IMR-90 (cell line): ENCODE measurements at regions not wholly inside any gene's neighbourhood (a gene's known extent, or its start where the extent isn't known, plus 50 kb on each side); places are given as distances from the start of the nearest gene placed in this dataset.

Experiments used
- ATAC-seq: fragments of 200-7000 bp; cut with Tn5 transposase; 2 replicates; pipeline ENCODE4 v1.9.1; 2020; ENCODE audit warnings: low read depth, mild to moderate bottlenecking, moderate library complexity
- BruUV-seq: library from RNA; stranded (reverse); fragments of 400-500 nt; replicated peaks from 2 replicates; lab custom pipeline; 2021; lab: Mats Ljungman, UMichigan
- CTCF ChIA-PET: fragments of 300-600 bp; formaldehyde crosslinking; extraction: SDS; loops from one replicate; lab custom pipeline; 2021; ENCODE audit warnings: antibody characterized with exemption; lab: Yijun Ruan, JAX
- POLR2A ChIA-PET: fragments of 300-600 bp; sonication (Branson Sonifier 250); formaldehyde crosslinking; loops from one replicate; lab custom pipeline; 2022; ENCODE audit warnings: antibody characterized with exemption; ENCODE audit not compliant: unreplicated experiment; lab: Charles Lee
- DNase-seq: peaks from one replicate; pipeline ENCODE4 v3.0.0; 2013
- H2AFZ ChIP-seq: replicated peaks from 2 replicates; pipeline ENCODE3; 2013; ENCODE audit warnings: low read length, mild to moderate bottlenecking; ENCODE audit not compliant: poor library complexity
- H2AK5ac ChIP-seq: 2 replicates; pipeline ENCODE4 v1.6.1; 2013; ENCODE audit warnings: low read depth, low read length, inconsistent platforms
- H2AK9ac ChIP-seq: replicated peaks from 2 replicates; pipeline ENCODE3; 2013; ENCODE audit warnings: mild to moderate bottlenecking, low read depth, low read length, moderate library complexity; ENCODE audit not compliant: poor library complexity
- H2BK120ac ChIP-seq: 2 replicates; pipeline ENCODE4 v1.6.1; 2013; ENCODE audit warnings: low read depth, low read length, inconsistent platforms
- H2BK15ac ChIP-seq: 3 replicates; pipeline ENCODE4 v1.6.1; 2013; ENCODE audit warnings: low read depth, low read length, inconsistent platforms
- H2BK20ac ChIP-seq: 2 replicates; pipeline ENCODE4 v1.6.1; 2013; ENCODE audit warnings: low read depth, mild to moderate bottlenecking, inconsistent platforms, low read length, moderate library complexity
- H2BK5ac ChIP-seq: 2 replicates; pipeline ENCODE4 v1.6.1; 2013; ENCODE audit warnings: mild to moderate bottlenecking, low read depth, low read length, inconsistent platforms; ENCODE audit not compliant: poor library complexity, severe bottlenecking
- H3K14ac ChIP-seq: replicated peaks from 2 replicates; pipeline ENCODE4 v1.6.1; 2013; ENCODE audit warnings: low read depth, low read length, inconsistent platforms
- H3K18ac ChIP-seq: 2 replicates; pipeline ENCODE4 v1.6.1; 2013; ENCODE audit warnings: low read depth, low read length, control low read depth
- H3K23ac ChIP-seq: 2 replicates; pipeline ENCODE4 v1.6.1; 2013; ENCODE audit warnings: low read depth, low read length, inconsistent platforms
- H3K27ac ChIP-seq: 2 replicates; pipeline ENCODE4 v1.5.1; 2013; ENCODE audit warnings: mild to moderate bottlenecking, control low read depth, low read length; ENCODE audit not compliant: insufficient read depth
- H3K27me3 ChIP-seq: 2 replicates; pipeline ENCODE4 v1.6.1; 2013; ENCODE audit warnings: low read length; ENCODE audit not compliant: control insufficient read depth, insufficient read depth
- H3K36me3 ChIP-seq: 2 replicates; pipeline ENCODE4 v1.6.1; 2013; ENCODE audit warnings: low read length, mixed read lengths; ENCODE audit not compliant: control insufficient read depth, insufficient read depth
- H3K4ac ChIP-seq: 2 replicates; pipeline ENCODE4 v1.6.1; 2013; ENCODE audit warnings: low read depth, low read length, inconsistent platforms
- H3K4me1 ChIP-seq: 2 replicates; pipeline ENCODE4 v1.6.1; 2013; ENCODE audit warnings: low read length, mixed read lengths; ENCODE audit not compliant: control insufficient read depth, insufficient read depth
- H3K4me2 ChIP-seq: 2 replicates; pipeline ENCODE4 v1.6.1; 2013; ENCODE audit warnings: low read depth, mild to moderate bottlenecking, control low read depth, low read length, moderate library complexity
- H3K4me3 ChIP-seq: 2 replicates; pipeline ENCODE4 v1.5.1; 2013; ENCODE audit warnings: low read depth, mild to moderate bottlenecking, control low read depth, low read length, moderate library complexity; ENCODE audit not compliant: insufficient read depth
- H3K56ac ChIP-seq: 2 replicates; pipeline ENCODE4 v1.6.1; 2013; ENCODE audit warnings: low read length, inconsistent platforms; ENCODE audit not compliant: insufficient read depth; ENCODE audit errors: extremely low read depth
- H3K79me1 ChIP-seq, 2 experiments: 2 replicates each; pipeline ENCODE4 v1.6.1; 2013; ENCODE audit warnings: low read length in 2 of 2, inconsistent platforms in 1 of 2, low read depth in 1 of 2
- H3K9ac ChIP-seq: 2 replicates; pipeline ENCODE4 v1.6.1; 2013; ENCODE audit warnings: low read depth, low read length, control low read depth
- H3K9me1 ChIP-seq: 2 replicates; pipeline ENCODE4 v1.6.1; 2013; ENCODE audit warnings: low read length, inconsistent platforms; ENCODE audit not compliant: insufficient read depth
- H3K9me3 ChIP-seq: 2 replicates; pipeline ENCODE4 v1.6.1; 2013; ENCODE audit warnings: low read length; ENCODE audit not compliant: control insufficient read depth, insufficient read depth
- H4K20me1 ChIP-seq: 2 replicates; pipeline ENCODE4 v1.6.1; 2013; ENCODE audit warnings: low read length, inconsistent platforms; ENCODE audit not compliant: insufficient read depth
- H4K5ac ChIP-seq: 2 replicates; pipeline ENCODE4 v1.6.1; 2013; ENCODE audit warnings: mild to moderate bottlenecking, low read depth, low read length, control low read depth
- H4K8ac ChIP-seq, 2 experiments: 2 replicates each; pipeline ENCODE4 v1.6.1; 2013; ENCODE audit warnings: low read depth in 2 of 2, low read length in 2 of 2, control low read depth in 1 of 2, inconsistent platforms in 1 of 2
- H4K91ac ChIP-seq: 2 replicates; pipeline ENCODE4 v1.6.1; 2013; ENCODE audit warnings: low read depth, low read length, inconsistent platforms; ENCODE audit not compliant: insufficient read depth
- CHD1 ChIP-seq: IDR thresholded peaks from 2 replicates; pipeline ENCODE4 v1.6.1; 2012; ENCODE audit warnings: low read depth, low read length, improper control_type of control experiment
- MAFK ChIP-seq: IDR thresholded peaks from 2 replicates; pipeline ENCODE4 v1.6.1; 2012; ENCODE audit warnings: low read depth, low read length, improper control_type of control experiment
- NFE2L2 ChIP-seq: fragments of 150-350 bp; IDR thresholded peaks from 2 replicates; pipeline ENCODE4 v1.6.1; 2016; ENCODE audit warnings: low read depth, mild to moderate bottlenecking, low read length
- RFX5 ChIP-seq: IDR thresholded peaks from 2 replicates; pipeline ENCODE4 v1.8.0; 2012; ENCODE audit warnings: low read depth, mild to moderate bottlenecking, low read length, moderate library complexity
- WGBS, 2 experiments: methylation state at CpG; one replicate each; pipeline versions ENCODE4 v1.1.5 to v1.1.7; 2013; ENCODE audit warnings: missing lambda C conversion rate in 2 of 2; ENCODE audit not compliant: insufficient read length in 1 of 2; ENCODE audit errors: extremely low coverage in 2 of 2; 5-methylcytosine and 5-hydroxymethylcytosine counted together
- dilution Hi-C: fragments of 300-500 bp; cut with HindIII; formaldehyde crosslinking; loops from one replicate; pipeline ENCODE4 v1.14.3; 2018; ENCODE audit warnings: low sequenced_read_pairs; ENCODE audit not compliant: unreplicated experiment
- in situ Hi-C: fragments of 300-500 bp; cut with MboI; formaldehyde crosslinking; loops from 3 replicates; pipeline ENCODE4 v1.14.3; 2019; ENCODE audit warnings: low sequenced_read_pairs, inconsistent platforms, mixed read lengths
- intact Hi-C: fragments of 100-400 bp; cut with micrococcal nuclease; formaldehyde crosslinking; loops from 2 replicates; pipeline ENCODE4 v1.10.0; 2022
- TF ChIP-seq, protein P1 (sequence below): fragments of 150-350 bp; IDR thresholded peaks from 2 replicates; pipeline ENCODE4 v1.6.1; 2017; ENCODE audit warnings: mild to moderate bottlenecking, antibody characterized with exemption, low read length, low read depth

DNA sequence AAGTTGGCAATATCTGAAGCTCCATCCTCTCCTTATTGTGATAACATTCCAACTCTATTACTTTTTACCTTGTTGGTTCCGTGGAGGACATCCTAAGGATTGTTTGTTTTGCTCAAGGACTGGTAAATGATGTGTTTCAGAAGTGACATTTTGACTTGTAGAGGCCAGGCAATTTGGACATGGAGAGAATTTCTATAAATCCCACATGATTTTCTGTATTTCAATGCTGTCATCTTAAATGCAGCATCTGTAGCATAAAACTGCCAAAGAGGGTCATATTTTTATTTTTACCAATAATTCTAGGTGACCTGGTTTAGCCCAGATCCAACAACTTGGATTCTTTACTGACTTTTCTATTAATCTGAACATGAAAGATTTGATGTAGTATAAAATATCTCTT, 328.4 kb downstream of the BMP4 start:
- POLR2A ChIA-PET: interaction anchor here (0.5 kb wide), 1 partner anchor 196 kb away, joined by 4 read pairs; no protein-coding TSS in a partner anchor
- Histone ChIP-seq H2BK120ac (no peak overlapping the region), H2BK5ac (no peak overlapping the region), H3K4ac (no peak overlapping the region), H3K79me1 (no peaks in the 10 kb centered on the region), H3K14ac (no peak overlapping the region), H3K9me1 (no peaks in the 10 kb centered on the region), H3K4me1 (no peaks in the 10 kb centered on the region; the same call in 1 of the 2 replicates), H3K56ac (no peak overlapping the region), H4K8ac (no peak overlapping the region), H3K27me3 (peaks cover 8% of the 10 kb centered on the region), H3K18ac (no peak overlapping the region), H2AK9ac (no peak overlapping the region), H3K23ac (no peak overlapping the region), H4K20me1 (no peaks in the 10 kb centered on the region), H3K4me3 (no peak overlapping the region), H2AK5ac (no peak overlapping the region), H2BK15ac (no peak overlapping the region), H2AFZ (no peak overlapping the region), H4K91ac (no peak overlapping the region), H3K27ac (no peak overlapping the region), H3K9ac (no peak overlapping the region), H3K9me3 (0 out of 2 replicates have a peak, but pooled peaks cover 2% of the 10 kb centered on the region), H4K5ac (no peak overlapping the region), H3K4me2 (no peak overlapping the region), H3K36me3 (no peaks in the 10 kb centered on the region), H2BK20ac (no peak overlapping the region)
- no peak for ATAC-seq
- TF ChIP-seq, protein P1, sequence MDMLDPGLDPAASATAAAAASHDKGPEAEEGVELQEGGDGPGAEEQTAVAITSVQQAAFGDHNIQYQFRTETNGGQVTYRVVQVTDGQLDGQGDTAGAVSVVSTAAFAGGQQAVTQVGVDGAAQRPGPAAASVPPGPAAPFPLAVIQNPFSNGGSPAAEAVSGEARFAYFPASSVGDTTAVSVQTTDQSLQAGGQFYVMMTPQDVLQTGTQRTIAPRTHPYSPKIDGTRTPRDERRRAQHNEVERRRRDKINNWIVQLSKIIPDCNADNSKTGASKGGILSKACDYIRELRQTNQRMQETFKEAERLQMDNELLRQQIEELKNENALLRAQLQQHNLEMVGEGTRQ: no peak
- TF ChIP-seq CHD1: no peak
- no peak for TF ChIP-seq RFX5
- TF ChIP-seq MAFK: no peak
- no peak for TF ChIP-seq NFE2L2
- CTCF ChIA-PET: interaction anchor here (0.7 kb wide), 1 partner anchor 113 kb away, joined by 3 read pairs; no protein-coding TSS in a partner anchor
- WGBS, 2 experiments: no CpG with 5 or more reads among the region's 1 CpG
- in situ Hi-C loops: no loop called here
- BruUV-seq: no TSS peak
- DNase-seq: no peak
- dilution Hi-C loops: no loop called here
- intact Hi-C loops: no loop called here
